ENCODE measurements at regions not wholly inside any gene's neighbourhood (a gene's known extent, or its start where the extent isn't known, plus 50 kb on each side); places are given as distances from the start of the nearest gene placed in this dataset.

DNA sequence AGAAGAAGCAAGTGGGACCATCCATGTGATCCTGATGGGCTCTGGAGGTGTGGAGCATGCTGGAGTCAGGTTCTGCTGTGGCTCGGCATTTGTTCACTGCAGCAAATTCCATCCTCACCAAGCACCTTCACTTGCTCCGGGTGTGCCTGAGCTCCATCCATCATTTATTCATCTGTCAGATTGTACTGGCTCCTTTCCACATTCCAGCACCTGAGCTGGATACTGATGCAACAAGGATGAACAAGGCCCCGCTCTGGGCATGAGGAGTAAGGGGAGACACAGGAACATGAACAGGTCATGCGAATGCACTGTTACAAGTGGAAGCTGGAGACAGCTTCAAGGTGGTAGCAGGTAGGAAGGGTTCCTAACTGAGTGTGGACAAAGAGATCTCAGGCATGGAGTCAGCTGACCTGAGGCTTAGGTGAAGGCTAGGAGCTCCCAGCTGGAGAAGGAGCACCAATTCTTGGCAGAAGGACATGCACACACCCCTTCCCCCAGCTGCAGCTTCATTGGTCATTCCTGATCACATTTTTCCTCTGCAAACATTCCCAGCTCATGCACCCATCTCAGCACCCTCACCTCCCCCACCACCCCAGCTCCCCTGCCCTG, 133.7 kb upstream of the ZMIZ1 start:
- no peaks in the 10 kb centered on the region for H3K9me3 ChIP-seq (ENCODE audit: severe bottlenecking)
- H3K27ac ChIP-seq (ENCODE audit: poor library complexity, severe bottlenecking), result no peak overlapping the region
- DNase-seq (ENCODE audit: low spot score), result no peak
- no peaks in the 10 kb centered on the region for H3K36me3 ChIP-seq (ENCODE audit: low read depth)
- no peak overlapping the region for H3K4me3 ChIP-seq (ENCODE audit: severe bottlenecking)
- H3K4me1 ChIP-seq (ENCODE audit: insufficient read depth, poor library complexity, severe bottlenecking), result peaks cover 11% of the 10 kb centered on the region
- TF ChIP-seq, protein P1, sequence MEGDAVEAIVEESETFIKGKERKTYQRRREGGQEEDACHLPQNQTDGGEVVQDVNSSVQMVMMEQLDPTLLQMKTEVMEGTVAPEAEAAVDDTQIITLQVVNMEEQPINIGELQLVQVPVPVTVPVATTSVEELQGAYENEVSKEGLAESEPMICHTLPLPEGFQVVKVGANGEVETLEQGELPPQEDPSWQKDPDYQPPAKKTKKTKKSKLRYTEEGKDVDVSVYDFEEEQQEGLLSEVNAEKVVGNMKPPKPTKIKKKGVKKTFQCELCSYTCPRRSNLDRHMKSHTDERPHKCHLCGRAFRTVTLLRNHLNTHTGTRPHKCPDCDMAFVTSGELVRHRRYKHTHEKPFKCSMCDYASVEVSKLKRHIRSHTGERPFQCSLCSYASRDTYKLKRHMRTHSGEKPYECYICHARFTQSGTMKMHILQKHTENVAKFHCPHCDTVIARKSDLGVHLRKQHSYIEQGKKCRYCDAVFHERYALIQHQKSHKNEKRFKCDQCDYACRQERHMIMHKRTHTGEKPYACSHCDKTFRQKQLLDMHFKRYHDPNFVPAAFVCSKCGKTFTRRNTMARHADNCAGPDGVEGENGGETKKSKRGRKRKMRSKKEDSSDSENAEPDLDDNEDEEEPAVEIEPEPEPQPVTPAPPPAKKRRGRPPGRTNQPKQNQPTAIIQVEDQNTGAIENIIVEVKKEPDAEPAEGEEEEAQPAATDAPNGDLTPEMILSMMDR (IDR thresholded peaks at IDR 0.05; ENCODE audit: poor library complexity, severe bottlenecking), result no peak
- no peaks in the 10 kb centered on the region for H3K27me3 ChIP-seq (ENCODE audit: insufficient read depth, poor library complexity, severe bottlenecking)
- ATAC-seq (ENCODE audit: low read depth), result peak; percentile 11; the same call in 1 of the 3 replicates

DNA sequence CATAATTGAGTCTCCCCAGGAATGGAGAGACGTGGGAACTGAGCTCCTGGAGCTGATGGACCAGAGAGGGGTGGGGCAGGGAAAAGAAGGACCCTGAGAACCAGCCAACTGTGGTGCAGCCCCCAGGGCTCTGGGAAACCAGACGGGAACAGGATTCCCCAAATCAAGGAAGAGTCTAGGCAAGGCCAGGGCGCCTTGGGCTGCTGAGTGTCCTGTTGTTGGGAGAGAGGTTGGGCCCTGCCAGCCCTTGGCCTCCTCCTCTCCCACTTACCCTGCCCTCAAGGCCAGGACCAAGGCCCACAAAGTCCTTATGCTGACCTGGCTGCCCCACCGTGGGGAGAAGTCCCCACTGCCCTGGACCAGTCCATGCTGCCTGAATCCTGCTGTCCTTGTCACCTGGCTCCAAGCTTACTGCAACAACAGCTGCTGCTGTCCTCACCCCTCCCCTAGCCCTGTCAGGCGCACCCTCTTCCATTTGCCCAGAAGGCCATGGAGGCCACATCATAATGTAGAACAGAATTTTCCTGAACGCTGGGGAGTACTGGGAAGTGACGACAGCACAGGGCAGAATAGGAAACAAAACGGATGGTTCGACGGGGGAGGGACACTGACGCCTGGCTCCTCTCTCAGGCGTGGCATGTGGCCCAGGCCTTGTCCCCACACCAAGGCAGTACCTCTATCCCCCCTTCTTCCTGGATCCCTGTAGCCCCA, 132.9 kb upstream of the ZMIZ1 start:
- no peak overlapping the region for H3K4me3 ChIP-seq (ENCODE audit: severe bottlenecking)
- no peak overlapping the region for H3K27ac ChIP-seq (ENCODE audit: poor library complexity, severe bottlenecking)
- no peak for ATAC-seq (ENCODE audit: low read depth)
- DNase-seq (ENCODE audit: low spot score), result no peak
- no peaks in the 10 kb centered on the region for H3K27me3 ChIP-seq (ENCODE audit: insufficient read depth, poor library complexity, severe bottlenecking)
- H3K4me1 ChIP-seq (ENCODE audit: insufficient read depth, poor library complexity, severe bottlenecking), result peaks cover 11% of the 10 kb centered on the region
- H3K36me3 ChIP-seq (ENCODE audit: low read depth), result no peaks in the 10 kb centered on the region
- TF ChIP-seq, protein P1 (IDR thresholded peaks at IDR 0.05; ENCODE audit: poor library complexity, severe bottlenecking), result no peak
- no peaks in the 10 kb centered on the region for H3K9me3 ChIP-seq (ENCODE audit: severe bottlenecking)

DNA sequence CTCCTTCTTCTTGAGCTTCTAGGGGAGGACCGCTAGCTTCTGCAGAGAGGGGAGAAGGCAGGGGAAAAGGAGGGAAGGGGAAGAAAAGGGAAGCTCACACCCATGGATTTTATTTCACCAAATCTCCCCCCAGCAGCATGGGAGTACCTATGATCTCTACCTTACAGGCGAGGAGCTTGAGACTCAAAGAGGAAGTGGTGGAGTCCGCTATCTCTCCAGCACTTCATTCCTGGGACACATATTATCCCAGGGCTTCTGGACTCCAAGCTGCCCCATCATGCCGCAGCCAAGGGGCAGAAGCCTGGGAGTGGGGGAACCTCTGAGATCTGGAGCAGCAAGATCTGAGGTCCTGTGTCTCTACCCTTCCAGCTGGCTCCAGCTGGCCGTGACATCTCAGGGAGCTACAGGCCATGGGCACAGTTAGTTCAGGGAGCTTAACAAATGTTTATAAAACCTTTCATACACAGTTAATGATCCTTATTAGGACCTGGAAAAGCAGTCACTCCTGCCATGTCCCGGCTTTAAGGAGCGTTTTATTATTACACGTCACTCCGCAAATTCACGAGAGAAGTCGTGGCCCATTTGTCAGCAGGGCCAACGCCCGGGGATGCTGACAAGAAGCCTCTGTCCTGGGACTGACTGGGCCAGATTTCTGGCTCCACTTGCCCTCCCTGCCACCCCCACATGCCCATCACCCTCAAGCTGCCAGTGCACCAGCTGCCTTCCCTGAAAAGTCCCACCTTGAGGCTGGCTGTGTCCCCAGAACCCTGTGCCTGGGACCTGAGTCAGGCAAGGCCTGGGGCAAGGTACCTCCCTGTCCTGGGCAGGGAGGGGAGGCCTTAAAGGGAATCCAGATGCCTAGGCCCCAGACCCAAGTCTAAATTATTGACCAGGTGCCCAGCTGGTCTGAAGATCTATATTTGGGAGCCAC, 132.1 kb upstream of the ZMIZ1 start:
- ATAC-seq (ENCODE audit: low read depth) (no peak), DNase-seq (ENCODE audit: low spot score) (no peak)
- no peaks in the 10 kb centered on the region for H3K36me3 ChIP-seq (ENCODE audit: low read depth)
- H3K9me3 ChIP-seq (ENCODE audit: severe bottlenecking), result no peaks in the 10 kb centered on the region
- TF ChIP-seq, protein P1 (IDR thresholded peaks at IDR 0.05; ENCODE audit: poor library complexity, severe bottlenecking), result no peak
- H3K4me3 ChIP-seq (ENCODE audit: severe bottlenecking), result no peak overlapping the region
- H3K27me3 ChIP-seq (ENCODE audit: insufficient read depth, poor library complexity, severe bottlenecking), result no peaks in the 10 kb centered on the region
- H3K27ac ChIP-seq (ENCODE audit: poor library complexity, severe bottlenecking), result no peak overlapping the region
- H3K4me1 ChIP-seq (ENCODE audit: insufficient read depth, poor library complexity, severe bottlenecking), result peaks cover 11% of the 10 kb centered on the region

DNA sequence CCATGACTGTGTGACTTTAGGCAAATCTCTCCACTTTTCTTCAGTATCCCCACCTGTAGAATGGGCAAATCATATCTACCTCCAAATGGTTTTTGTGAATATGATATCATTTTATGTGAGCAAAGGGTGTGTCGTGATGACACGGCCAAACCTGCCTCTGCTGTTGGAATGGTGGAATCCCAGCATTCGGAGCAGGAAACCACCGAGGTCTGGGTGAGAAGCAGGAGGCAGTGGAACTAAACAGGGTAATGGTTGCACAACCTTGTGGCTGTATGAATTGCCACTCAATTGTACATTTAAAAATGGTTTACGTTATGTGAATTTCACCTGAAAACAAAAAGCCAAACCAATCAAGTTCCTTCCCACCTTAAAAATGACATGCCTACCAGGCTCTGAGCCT, 131.4 kb upstream of the ZMIZ1 start:
- no peaks in the 10 kb centered on the region for H3K9me3 ChIP-seq (ENCODE audit: severe bottlenecking)
- no peak overlapping the region for H3K4me3 ChIP-seq (ENCODE audit: severe bottlenecking)
- H3K4me1 ChIP-seq (ENCODE audit: insufficient read depth, poor library complexity, severe bottlenecking), result peaks cover 5% of the 10 kb centered on the region
- ATAC-seq (ENCODE audit: low read depth), result 0 out of 3 replicates have a peak, but pooled peaks have one; percentile 34
- H3K27me3 ChIP-seq (ENCODE audit: insufficient read depth, poor library complexity, severe bottlenecking), result no peaks in the 10 kb centered on the region
- DNase-seq (ENCODE audit: low spot score), result no peak
- TF ChIP-seq, protein P1 (IDR thresholded peaks at IDR 0.05; ENCODE audit: poor library complexity, severe bottlenecking), result no peak
- no peak overlapping the region for H3K27ac ChIP-seq (ENCODE audit: poor library complexity, severe bottlenecking)
- no peaks in the 10 kb centered on the region for H3K36me3 ChIP-seq (ENCODE audit: low read depth)
